ENCODE measurements at regions not wholly inside any gene's neighbourhood (a gene's known extent, or its start where the extent isn't known, plus 50 kb on each side); places are given as distances from the start of the nearest gene placed in this dataset.

DNA sequence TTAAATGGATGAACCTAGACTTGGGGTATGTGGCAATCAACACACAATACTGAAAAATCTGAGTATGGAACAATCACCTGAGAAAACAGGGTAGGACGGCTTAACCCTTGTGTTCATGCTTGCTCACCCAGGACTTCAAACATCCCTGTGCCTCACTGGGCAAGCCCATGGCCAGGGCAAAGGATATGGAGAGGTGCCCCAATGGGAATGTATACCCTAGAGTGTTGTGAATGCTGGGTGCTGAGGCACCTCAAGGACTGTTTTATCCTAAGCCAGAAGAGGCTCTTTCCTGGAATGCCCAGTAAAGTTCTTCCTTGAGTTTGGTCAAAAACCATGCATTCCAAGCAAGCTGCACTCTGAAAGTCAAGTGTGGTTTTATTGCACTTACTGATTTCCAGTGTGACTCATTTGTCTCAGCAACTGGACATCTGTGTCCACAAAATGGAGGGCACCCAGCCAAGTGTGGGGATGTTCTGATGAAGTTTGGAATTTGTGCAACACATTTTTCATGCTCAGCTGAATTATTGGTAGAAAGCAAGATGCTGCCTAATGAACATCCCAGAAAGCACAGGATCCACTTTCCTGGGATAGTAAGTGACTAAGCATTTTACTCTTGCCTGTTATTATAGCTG is 531.3 kb downstream of the RFC3 start:
- Histone ChIP-seq H2AFZ (ENCODE audit: low read length) (no peak overlapping the region), H3K9me2 (replicated peaks; ENCODE audit: low read depth, low read length) (no peaks in the 10 kb centered on the region), H3K9me3 (ENCODE audit: insufficient read depth, low read depth, low read length) (no peaks in the 10 kb centered on the region), H3K4me1 (ENCODE audit: insufficient read depth, low read length, poor library complexity, severe bottlenecking) (no peaks in the 10 kb centered on the region), H3K27me3 (ENCODE audit: insufficient read depth, low read length, poor library complexity, severe bottlenecking) (no peaks in the 10 kb centered on the region), H3K36me3 (ENCODE audit: insufficient read depth, low read length) (no peaks in the 10 kb centered on the region), H3K4me2 (ENCODE audit: low read depth, low read length, poor library complexity, severe bottlenecking) (no peak overlapping the region), H4K20me1 (ENCODE audit: insufficient read depth, low read length, poor library complexity, severe bottlenecking) (no peaks in the 10 kb centered on the region), H3F3A (ENCODE audit: low read depth) (no peaks in the 10 kb centered on the region), H3K4me3 (ENCODE audit: low read length, poor library complexity, severe bottlenecking) (no peak overlapping the region), H3K9ac (ENCODE audit: low read depth, low read length, poor library complexity, severe bottlenecking) (no peak overlapping the region), H3K79me2 (ENCODE audit: insufficient read depth, low read length) (no peaks in the 10 kb centered on the region)
- TF ChIP-seq, protein P1, sequence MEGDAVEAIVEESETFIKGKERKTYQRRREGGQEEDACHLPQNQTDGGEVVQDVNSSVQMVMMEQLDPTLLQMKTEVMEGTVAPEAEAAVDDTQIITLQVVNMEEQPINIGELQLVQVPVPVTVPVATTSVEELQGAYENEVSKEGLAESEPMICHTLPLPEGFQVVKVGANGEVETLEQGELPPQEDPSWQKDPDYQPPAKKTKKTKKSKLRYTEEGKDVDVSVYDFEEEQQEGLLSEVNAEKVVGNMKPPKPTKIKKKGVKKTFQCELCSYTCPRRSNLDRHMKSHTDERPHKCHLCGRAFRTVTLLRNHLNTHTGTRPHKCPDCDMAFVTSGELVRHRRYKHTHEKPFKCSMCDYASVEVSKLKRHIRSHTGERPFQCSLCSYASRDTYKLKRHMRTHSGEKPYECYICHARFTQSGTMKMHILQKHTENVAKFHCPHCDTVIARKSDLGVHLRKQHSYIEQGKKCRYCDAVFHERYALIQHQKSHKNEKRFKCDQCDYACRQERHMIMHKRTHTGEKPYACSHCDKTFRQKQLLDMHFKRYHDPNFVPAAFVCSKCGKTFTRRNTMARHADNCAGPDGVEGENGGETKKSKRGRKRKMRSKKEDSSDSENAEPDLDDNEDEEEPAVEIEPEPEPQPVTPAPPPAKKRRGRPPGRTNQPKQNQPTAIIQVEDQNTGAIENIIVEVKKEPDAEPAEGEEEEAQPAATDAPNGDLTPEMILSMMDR (conservative IDR thresholded peaks at IDR 0.05; ENCODE audit: low read length) = no peak
- TF ChIP-seq EZH2phosphoT487 (IDR thresholded peaks at IDR 0.05; ENCODE audit: borderline replicate concordance) = no peak

DNA sequence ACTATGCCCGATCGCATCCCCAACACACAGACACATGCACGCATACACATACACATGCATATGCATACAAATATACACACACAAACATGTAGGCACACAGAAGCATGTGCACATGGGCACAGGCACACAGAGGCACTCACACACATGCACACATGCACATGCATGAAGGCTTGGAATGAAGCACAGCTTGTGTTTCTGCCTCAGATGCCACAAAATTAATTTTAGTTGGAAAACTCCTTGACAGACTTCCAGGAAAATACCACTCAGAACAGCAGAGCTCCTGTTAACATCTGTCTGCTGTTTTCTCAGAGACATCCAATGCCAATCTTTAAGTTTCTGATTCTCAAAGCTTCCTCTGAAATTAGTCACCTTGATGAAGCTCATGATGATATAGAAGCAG is 532.7 kb downstream of the RFC3 start:
- no peak overlapping the region for H3K4me2 ChIP-seq (ENCODE audit: low read depth, low read length, poor library complexity, severe bottlenecking)

DNA sequence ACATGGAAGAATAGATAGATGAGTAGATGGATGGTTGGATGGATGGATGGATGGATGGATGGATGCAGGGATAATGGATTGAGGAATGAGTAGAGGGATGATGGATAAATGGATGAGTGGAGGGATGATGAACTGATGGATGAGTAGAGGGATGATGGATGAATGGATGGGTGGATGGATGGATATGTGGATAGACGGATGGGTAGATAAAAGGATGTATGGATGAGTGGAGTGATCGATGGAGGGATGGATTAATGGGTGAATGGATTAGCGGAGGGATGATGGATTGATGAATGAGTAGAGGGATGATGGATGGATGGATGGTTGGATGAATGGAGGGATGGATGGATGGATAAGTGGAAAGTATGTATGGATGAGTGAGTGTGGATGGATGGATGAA is 533.2 kb downstream of the RFC3 start:
- Histone ChIP-seq H3K9ac (ENCODE audit: low read depth, low read length, poor library complexity, severe bottlenecking) (no peak overlapping the region), H3K4me3 (ENCODE audit: low read length, poor library complexity, severe bottlenecking) (no peak overlapping the region), H3F3A (ENCODE audit: low read depth) (no peaks in the 10 kb centered on the region), H3K79me2 (ENCODE audit: insufficient read depth, low read length) (no peaks in the 10 kb centered on the region), H3K4me2 (ENCODE audit: low read depth, low read length, poor library complexity, severe bottlenecking) (no peak overlapping the region), H3K9me2 (replicated peaks; ENCODE audit: low read depth, low read length) (no peaks in the 10 kb centered on the region), H3K36me3 (ENCODE audit: insufficient read depth, low read length) (no peaks in the 10 kb centered on the region), H4K20me1 (ENCODE audit: insufficient read depth, low read length, poor library complexity, severe bottlenecking) (no peaks in the 10 kb centered on the region), H3K27me3 (ENCODE audit: insufficient read depth, low read length, poor library complexity, severe bottlenecking) (no peaks in the 10 kb centered on the region), H2AFZ (ENCODE audit: low read length) (no peak overlapping the region), H3K9me3 (ENCODE audit: insufficient read depth, low read depth, low read length) (peaks cover under 1% of the 10 kb centered on the region; the same call in 1 of the 2 replicates), H3K4me1 (ENCODE audit: insufficient read depth, low read length, poor library complexity, severe bottlenecking) (no peaks in the 10 kb centered on the region)
- TF ChIP-seq, protein P1 (conservative IDR thresholded peaks at IDR 0.05; ENCODE audit: low read length) = no peak
- TF ChIP-seq EZH2phosphoT487 (IDR thresholded peaks at IDR 0.05; ENCODE audit: borderline replicate concordance) = no peak

More for the DNA sequence above, 532.7 kb downstream of the RFC3 start:
- Histone ChIP-seq H3K79me2 (ENCODE audit: insufficient read depth, low read length) (no peaks in the 10 kb centered on the region), H2AFZ (ENCODE audit: low read length) (no peak overlapping the region), H3F3A (ENCODE audit: low read depth) (no peaks in the 10 kb centered on the region), H3K4me1 (ENCODE audit: insufficient read depth, low read length, poor library complexity, severe bottlenecking) (no peaks in the 10 kb centered on the region), H3K36me3 (ENCODE audit: insufficient read depth, low read length) (no peaks in the 10 kb centered on the region), H3K9me2 (replicated peaks; ENCODE audit: low read depth, low read length) (no peaks in the 10 kb centered on the region), H3K9ac (ENCODE audit: low read depth, low read length, poor library complexity, severe bottlenecking) (no peak overlapping the region), H3K27me3 (ENCODE audit: insufficient read depth, low read length, poor library complexity, severe bottlenecking) (no peaks in the 10 kb centered on the region), H4K20me1 (ENCODE audit: insufficient read depth, low read length, poor library complexity, severe bottlenecking) (no peaks in the 10 kb centered on the region), H3K4me3 (ENCODE audit: low read length, poor library complexity, severe bottlenecking) (no peak overlapping the region), H3K9me3 (ENCODE audit: insufficient read depth, low read depth, low read length) (no peaks in the 10 kb centered on the region)
- TF ChIP-seq, protein P1 (conservative IDR thresholded peaks at IDR 0.05; ENCODE audit: low read length) = no peak
- TF ChIP-seq EZH2phosphoT487 (IDR thresholded peaks at IDR 0.05; ENCODE audit: borderline replicate concordance) = no peak
